ENCODE measurements at regions not wholly inside any gene's neighbourhood (a gene's known extent, or its start where the extent isn't known, plus 50 kb on each side); places are given as distances from the start of the nearest gene placed in this dataset.

GRCh38 chr2:51959696-51960095 lies 927.8 kb upstream of the NRXN1 start:
- TF ChIP-seq ZNF704 (tag by site-specific recombination; IDR thresholded peaks at IDR 0.05): no peak
- TF ChIP-seq ZNF521 (tag by site-specific recombination; IDR thresholded peaks at IDR 0.05): no peak
- no peak for TF ChIP-seq ZNF132 (tag by site-specific recombination; IDR thresholded peaks at IDR 0.05; ENCODE audit: borderline replicate concordance)
- no peak for TF ChIP-seq ZNF777 (tag by site-specific recombination; IDR thresholded peaks at IDR 0.05; ENCODE audit: borderline replicate concordance)
- TF ChIP-seq YY2 (tag by site-specific recombination; IDR thresholded peaks at IDR 0.05): no peak
- no peak for TF ChIP-seq ZNF114 (tag by site-specific recombination; IDR thresholded peaks at IDR 0.05)
- no peak for TF ChIP-seq PRDM10 (tag by site-specific recombination; IDR thresholded peaks at IDR 0.05)
- TF ChIP-seq BCL6B (tag by site-specific recombination; IDR thresholded peaks at IDR 0.05): no peak
- TF ChIP-seq EGR2 (tag by site-specific recombination; IDR thresholded peaks at IDR 0.05; ENCODE audit: low read depth): no peak
- TF ChIP-seq BCL11A (tag by site-specific recombination; IDR thresholded peaks at IDR 0.05; ENCODE audit: low read depth): no peak
- TF ChIP-seq ZNF214 (tag by site-specific recombination; IDR thresholded peaks at IDR 0.05; ENCODE audit: borderline replicate concordance): no peak
- no peak for TF ChIP-seq ZNF843 (tag by site-specific recombination; IDR thresholded peaks at IDR 0.05)
- no peak for TF ChIP-seq ZNF561 (tag by site-specific recombination; IDR thresholded peaks at IDR 0.05; ENCODE audit: borderline replicate concordance)
- no peak for TF ChIP-seq ZNF747 (tag by site-specific recombination; IDR thresholded peaks at IDR 0.05)
- TF ChIP-seq PBX3 (CRISPR knock-in tag; IDR thresholded peaks at IDR 0.05): no peak
- no peak for TF ChIP-seq KLF9 (tag by site-specific recombination; IDR thresholded peaks at IDR 0.05; ENCODE audit: low read depth)
- no peak for TF ChIP-seq KLF17 (tag by site-specific recombination; IDR thresholded peaks at IDR 0.05)

GRCh38 chr2:51953931-51954330 lies 922.0 kb upstream of the NRXN1 start:
- H3K4me3 ChIP-seq (ENCODE audit: low read depth, low read length): no peak overlapping the region
- CTCF ChIA-PET: interaction anchor here (0.6 kb wide), 2 partner anchors 158 to 1488 kb away, joined by 3 read pairs; no protein-coding TSS in a partner anchor
- H3K4me1 ChIP-seq (ENCODE audit: control insufficient read depth, insufficient read depth, low read length): no peaks in the 10 kb centered on the region
- H3K36me3 ChIP-seq (ENCODE audit: control insufficient read depth in 2 of 2, insufficient read depth in 1 of 2, low read length in 2 of 2): no peaks in the 10 kb centered on the region
- no peak for TF ChIP-seq ZFHX2 (tag by site-specific recombination; conservative IDR thresholded peaks at IDR 0.05)
- TF ChIP-seq HOXA7 (CRISPR knock-in tag; IDR thresholded peaks at IDR 0.05; ENCODE audit: borderline replicate concordance): no peak
- TF ChIP-seq ZNF571 (tag by site-specific recombination; IDR thresholded peaks at IDR 0.05): no peak
- TF ChIP-seq ZNF391 (tag by site-specific recombination; IDR thresholded peaks at IDR 0.05; ENCODE audit: borderline replicate concordance, low read depth): no peak
- no peak for TF ChIP-seq ZNF341 (tag by site-specific recombination; IDR thresholded peaks at IDR 0.05; ENCODE audit: low read depth)
- TF ChIP-seq ZNF514 (tag by site-specific recombination; IDR thresholded peaks at IDR 0.05): no peak
- TF ChIP-seq ZNF692 (tag by site-specific recombination; IDR thresholded peaks at IDR 0.05): no peak
- POLR2A ChIA-PET: no interaction called here
- H3K27ac ChIP-seq (ENCODE audit: extremely low read depth, low read depth, low read length): no peak overlapping the region
- H3K9me3 ChIP-seq (ENCODE audit: control insufficient read depth, insufficient read depth, low read depth, low read length): no peaks in the 10 kb centered on the region

More at GRCh38 chr2:51959696-51960095, 927.8 kb upstream of the NRXN1 start:
- Histone ChIP-seq H3K4me1 (ENCODE audit: control insufficient read depth, insufficient read depth, low read length) (no peaks in the 10 kb centered on the region), H3K36me3 (ENCODE audit: control insufficient read depth in 2 of 2, insufficient read depth in 1 of 2, low read length in 2 of 2) (no peaks in the 10 kb centered on the region), H3K9me3 (ENCODE audit: control insufficient read depth, insufficient read depth, low read depth, low read length) (no peaks in the 10 kb centered on the region), H3K4me3 (ENCODE audit: low read depth, low read length) (no peak overlapping the region), H3K27ac (ENCODE audit: extremely low read depth, low read depth, low read length) (no peak overlapping the region)
- CTCF ChIA-PET: no interaction called here
- POLR2A ChIA-PET: no interaction called here
